Nephron progenitor cell (in vitro differentiated cells): ENCODE measurements at regions not wholly inside any gene's neighbourhood (a gene's known extent, or its start where the extent isn't known, plus 50 kb on each side); places are given as distances from the start of the nearest gene placed in this dataset.
A peak's percentile ranks its signal among the peaks of the same experiment; 100 is the strongest.

ENCODE experiments used
- DNase-seq: peaks from one replicate; pipeline ENCODE4 v3.0.0; 2021
- H3K27ac Mint-ChIP-seq: 2 replicates; pipeline ENCODE4 v1.8.0; 2021; ENCODE audit warnings: mild to moderate bottlenecking, moderate library complexity, mixed read lengths
- H3K27me3 Mint-ChIP-seq: 2 replicates; pipeline ENCODE4 v1.8.0; 2021; ENCODE audit warnings: mild to moderate bottlenecking, low read depth, mixed read lengths; ENCODE audit not compliant: poor library complexity
- H3K36me3 Mint-ChIP-seq: 2 replicates; pipeline ENCODE4 v1.8.0; 2021; ENCODE audit warnings: low read depth, mixed read lengths
- H3K4me1 Mint-ChIP-seq: 2 replicates; pipeline ENCODE4 v1.8.0; 2021; ENCODE audit warnings: mixed read lengths
- H3K4me3 Mint-ChIP-seq: 2 replicates; pipeline ENCODE4 v1.8.0; 2021; ENCODE audit warnings: mild to moderate bottlenecking, moderate library complexity, mixed read lengths
- H3K9me3 Mint-ChIP-seq: 2 replicates; pipeline ENCODE4 v1.8.0; 2021; ENCODE audit warnings: mild to moderate bottlenecking, moderate library complexity, mixed read lengths
- CTCF ChIP-seq: fragments of 200-600 bp; sonication (generic); IDR thresholded peaks from 2 replicates; pipeline ENCODE4 v1.5.0; 2021; ENCODE audit warnings: antibody characterized with exemption

- no peaks in the 10 kb centered on the region for H3K27me3 Mint-ChIP-seq
- peak overlapping the region; percentile 64 for H3K27ac Mint-ChIP-seq
- no peak for DNase-seq
- H3K36me3 Mint-ChIP-seq = no peaks in the 10 kb centered on the region
- no peaks in the 10 kb centered on the region for H3K9me3 Mint-ChIP-seq
- no peak for TF ChIP-seq CTCF
- no peak overlapping the region for H3K4me3 Mint-ChIP-seq
- H3K4me1 Mint-ChIP-seq = peaks cover 18% of the 10 kb centered on the region
These were observed 1222.9 kb upstream of the PRKX start for GRCh38 chrX:4936315-4936714.

- Mint-ChIP-seq H3K4me1 (peaks cover 20% of the 10 kb centered on the region), H3K36me3 (no peaks in the 10 kb centered on the region), H3K27ac (no peak overlapping the region), H3K9me3 (no peaks in the 10 kb centered on the region), H3K27me3 (no peaks in the 10 kb centered on the region), H3K4me3 (no peak overlapping the region)
- no peak for DNase-seq
- TF ChIP-seq CTCF = no peak
These were observed 1222.4 kb upstream of the PRKX start for GRCh38 chrX:4935846-4936245.

DNA sequence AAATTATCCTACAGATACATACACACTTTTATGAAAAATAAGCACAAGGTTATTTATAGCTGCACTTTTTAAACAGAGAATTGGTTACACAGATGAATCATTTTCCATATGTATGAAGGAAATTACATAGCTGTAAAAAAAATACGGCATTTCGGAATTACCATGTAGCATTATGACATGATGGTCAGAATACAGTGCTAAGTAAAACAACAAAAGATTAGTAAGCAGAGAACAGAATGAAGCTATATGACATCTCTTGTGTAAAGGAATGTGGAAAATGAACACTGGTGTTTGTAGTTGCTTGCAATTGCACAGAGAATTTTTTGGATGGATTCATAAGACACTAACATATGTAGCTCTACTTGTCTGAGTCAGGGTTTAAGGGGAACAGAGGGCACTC is 1222.0 kb upstream of the PRKX start:
- peaks cover 24% of the 10 kb centered on the region for H3K4me1 Mint-ChIP-seq
- peaks cover under 1% of the 10 kb centered on the region for H3K9me3 Mint-ChIP-seq
- H3K27me3 Mint-ChIP-seq = no peaks in the 10 kb centered on the region
- no peak overlapping the region for H3K4me3 Mint-ChIP-seq
- H3K27ac Mint-ChIP-seq = no peak overlapping the region
- no peak for TF ChIP-seq CTCF
- H3K36me3 Mint-ChIP-seq = no peaks in the 10 kb centered on the region
- no peak for DNase-seq

DNA sequence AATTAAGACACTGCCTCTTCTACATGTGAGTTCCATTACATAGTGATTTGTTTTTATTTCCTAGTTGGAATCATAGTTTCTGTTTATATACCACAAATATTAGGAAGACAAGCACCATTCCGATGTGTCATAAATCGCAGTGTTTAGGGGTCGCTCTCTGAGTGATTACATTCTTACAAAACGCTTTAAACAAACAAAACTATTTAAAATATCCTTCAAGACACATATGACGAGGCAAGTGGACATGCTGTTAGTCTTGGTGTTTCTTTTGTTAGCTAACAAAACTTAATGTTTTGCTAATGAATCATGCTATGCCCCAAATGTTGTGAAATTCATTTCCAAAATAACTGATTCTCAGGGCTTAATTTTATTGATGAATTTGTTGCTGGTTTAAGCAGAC is 1219.3 kb upstream of the PRKX start:
- Mint-ChIP-seq H3K27me3 (no peaks in the 10 kb centered on the region), H3K36me3 (no peaks in the 10 kb centered on the region), H3K4me3 (no peak overlapping the region), H3K4me1 (peaks cover 27% of the 10 kb centered on the region), H3K27ac (peak overlapping the region; percentile 78), H3K9me3 (peaks cover 3% of the 10 kb centered on the region)
- DNase-seq = no peak
- TF ChIP-seq CTCF = no peak

GRCh38 chrX:4930426-4930825 is 1217.0 kb upstream of the PRKX start:
- H3K27me3 Mint-ChIP-seq = no peaks in the 10 kb centered on the region
- H3K36me3 Mint-ChIP-seq = no peaks in the 10 kb centered on the region
- peaks cover 27% of the 10 kb centered on the region for H3K4me1 Mint-ChIP-seq
- H3K9me3 Mint-ChIP-seq = peaks cover 3% of the 10 kb centered on the region
- H3K27ac Mint-ChIP-seq = no peak overlapping the region
- TF ChIP-seq CTCF = no peak
- DNase-seq = no peak
- no peak overlapping the region for H3K4me3 Mint-ChIP-seq

GRCh38 chrX:4925911-4926310 is 1212.5 kb upstream of the PRKX start:
- no peak overlapping the region for H3K4me3 Mint-ChIP-seq
- no peaks in the 10 kb centered on the region for H3K36me3 Mint-ChIP-seq
- no peak for TF ChIP-seq CTCF
- no peak overlapping the region for H3K27ac Mint-ChIP-seq
- H3K4me1 Mint-ChIP-seq = peaks cover 8% of the 10 kb centered on the region
- no peaks in the 10 kb centered on the region for H3K27me3 Mint-ChIP-seq
- DNase-seq = no peak
- peaks cover 3% of the 10 kb centered on the region for H3K9me3 Mint-ChIP-seq
